GM21515 (cell line): ENCODE measurements at regions not wholly inside any gene's neighbourhood (a gene's known extent, or its start where the extent isn't known, plus 50 kb on each side); places are given as distances from the start of the nearest gene placed in this dataset.
"Not testable (repeated sequence)": the region's sequence is repeated elsewhere in the genome, so short reads cannot be mapped to it uniquely, and the experiment has no call there.

ENCODE experiments used
- ATAC-seq: cut with Tn5 transposase; IDR thresholded peaks from one replicate; pipeline ENCODE4 v1.9.1; 2021; ENCODE audit not compliant: unreplicated experiment

- no peak for ATAC-seq
Measured at GRCh38 chr6:27854421-27854820, 57.8 kb downstream of the OR2B2 start.

- ATAC-seq = no peak
Measured at GRCh38 chr6:27851440-27851839, 60.8 kb downstream of the OR2B2 start.

- not testable (repeated sequence) for ATAC-seq
Measured at GRCh38 chr6:27849001-27849400, 63.2 kb downstream of the OR2B2 start.

GRCh38 chr6:27847706-27848105 lies 64.5 kb downstream of the OR2B2 start:
- no peak for ATAC-seq

GRCh38 chr6:27840572-27840971 lies 71.6 kb downstream of the OR2B2 start:
- no peak for ATAC-seq

- no peak for ATAC-seq
Measured at GRCh38 chr6:27839626-27840475, 72.3 kb downstream of the OR2B2 start.

- ATAC-seq = no peak
Measured at GRCh38 chr6:27838945-27839625, 73.1 kb downstream of the OR2B2 start.

GRCh38 chr6:27838058-27838944 lies 73.9 kb downstream of the OR2B2 start:
- ATAC-seq = peak; percentile 67

GRCh38 chr6:27837625-27838057 lies 74.6 kb downstream of the OR2B2 start:
- ATAC-seq = peak; percentile 8

- peak; percentile 38 for ATAC-seq
Measured at GRCh38 chr6:27836783-27837624, 75.2 kb downstream of the OR2B2 start.

- no peak for ATAC-seq
Measured at GRCh38 chr6:27836141-27836782, 75.9 kb downstream of the OR2B2 start.

GRCh38 chr6:27834879-27835549 lies 77.2 kb downstream of the OR2B2 start:
- no peak for ATAC-seq

GRCh38 chr6:27834384-27834783 lies 77.8 kb downstream of the OR2B2 start:
- ATAC-seq = no peak

- peak; percentile 69 for ATAC-seq
Measured at GRCh38 chr6:27831434-27832081, 80.6 kb downstream of the OR2B2 start.

- peak; percentile 71 for ATAC-seq
Measured at GRCh38 chr6:27830600-27831433, 81.4 kb downstream of the OR2B2 start.

GRCh38 chr6:27830212-27830599 lies 82.0 kb downstream of the OR2B2 start:
- ATAC-seq = peak; percentile 3

GRCh38 chr6:27829453-27830211 lies 82.6 kb downstream of the OR2B2 start:
- ATAC-seq = no peak
